A673 (cell line): ENCODE measurements at regions not wholly inside any gene's neighbourhood (a gene's known extent, or its start where the extent isn't known, plus 50 kb on each side); places are given as distances from the start of the nearest gene placed in this dataset.

ENCODE experiments used
- CTCF ChIP-seq: fragments of 300-800, 200-600 bp; sonication (generic); conservative IDR thresholded peaks from 2 replicates; pipeline ENCODE4 v1.5.1; 2017; ENCODE audit warnings: low read depth, mild to moderate bottlenecking, antibody characterized with exemption, low read length, moderate library complexity, mixed read lengths
- EZH2 ChIP-seq: fragments of 200-600 bp; sonication (generic); IDR thresholded peaks from 2 replicates; pipeline ENCODE4 v1.6.1; 2017; ENCODE audit warnings: borderline replicate concordance, low read depth, mild to moderate bottlenecking, mixed read lengths, antibody characterized with exemption, low read length; ENCODE audit not compliant: poor library complexity, severe bottlenecking

- no peak for TF ChIP-seq CTCF
- TF ChIP-seq EZH2 = no peak
Measured at GRCh38 chr1:30423570-30423969, 299.8 kb downstream of the MATN1 start.
